ENCODE measurements at regions not wholly inside any gene's neighbourhood (a gene's known extent, or its start where the extent isn't known, plus 50 kb on each side); places are given as distances from the start of the nearest gene placed in this dataset.
"Not testable (repeated sequence)": the region's sequence is repeated elsewhere in the genome, so short reads cannot be mapped to it uniquely, and the experiment has no call there.

- Mint-ChIP-seq H3K36me3 (ENCODE audit: low read depth) (no peaks in the 10 kb centered on the region), H3K9me3 (no peaks in the 10 kb centered on the region), H3K27me3 (ENCODE audit: low read depth) (no peaks in the 10 kb centered on the region), H3K4me1 (ENCODE audit: low read depth) (no peaks in the 10 kb centered on the region), H3K27ac (no peak overlapping the region), H3K4me3 (no peak overlapping the region)
- DNase-seq (ENCODE audit: low spot score): no peak
Observed at GRCh38 chr1:119226913-119227312, 86.5 kb upstream of the WARS2 start.

GRCh38 chr1:119227456-119227855 is 87.0 kb upstream of the WARS2 start:
- H3K4me3 Mint-ChIP-seq: no peak overlapping the region
- H3K36me3 Mint-ChIP-seq (ENCODE audit: low read depth): no peaks in the 10 kb centered on the region
- DNase-seq (ENCODE audit: low spot score): no peak
- H3K9me3 Mint-ChIP-seq: no peaks in the 10 kb centered on the region
- H3K27ac Mint-ChIP-seq: no peak overlapping the region
- H3K27me3 Mint-ChIP-seq (ENCODE audit: low read depth): no peaks in the 10 kb centered on the region
- H3K4me1 Mint-ChIP-seq (ENCODE audit: low read depth): no peaks in the 10 kb centered on the region

GRCh38 chr1:119228335-119229080 is 88.1 kb upstream of the WARS2 start:
- DNase-seq (ENCODE audit: low spot score): no peak
- no peaks in the 10 kb centered on the region for H3K36me3 Mint-ChIP-seq (ENCODE audit: low read depth)
- no peak overlapping the region for H3K27ac Mint-ChIP-seq

GRCh38 chr1:119235120-119235519 is 94.7 kb upstream of the WARS2 start:
- no peak overlapping the region for H3K4me3 Mint-ChIP-seq
- no peaks in the 10 kb centered on the region for H3K27me3 Mint-ChIP-seq (ENCODE audit: low read depth)
- H3K36me3 Mint-ChIP-seq (ENCODE audit: low read depth): no peaks in the 10 kb centered on the region
- DNase-seq (ENCODE audit: low spot score): no peak
- no peak overlapping the region for H3K27ac Mint-ChIP-seq
- no peaks in the 10 kb centered on the region for H3K4me1 Mint-ChIP-seq (ENCODE audit: low read depth)
- no peaks in the 10 kb centered on the region for H3K9me3 Mint-ChIP-seq

More at GRCh38 chr1:119228335-119229080, 88.1 kb upstream of the WARS2 start:
- no peaks in the 10 kb centered on the region for H3K4me1 Mint-ChIP-seq (ENCODE audit: low read depth)
- H3K4me3 Mint-ChIP-seq: no peak overlapping the region
- H3K27me3 Mint-ChIP-seq (ENCODE audit: low read depth): no peaks in the 10 kb centered on the region
- no peaks in the 10 kb centered on the region for H3K9me3 Mint-ChIP-seq

GRCh38 chr1:119245881-119246280 is 105.4 kb upstream of the WARS2 start:
- Mint-ChIP-seq H3K27me3 (ENCODE audit: low read depth) (no peaks in the 10 kb centered on the region), H3K4me3 (no peak overlapping the region), H3K36me3 (ENCODE audit: low read depth) (no peaks in the 10 kb centered on the region), H3K27ac (no peak overlapping the region), H3K4me1 (ENCODE audit: low read depth) (no peaks in the 10 kb centered on the region), H3K9me3 (no peaks in the 10 kb centered on the region)
- no peak for DNase-seq (ENCODE audit: low spot score)

DNA sequence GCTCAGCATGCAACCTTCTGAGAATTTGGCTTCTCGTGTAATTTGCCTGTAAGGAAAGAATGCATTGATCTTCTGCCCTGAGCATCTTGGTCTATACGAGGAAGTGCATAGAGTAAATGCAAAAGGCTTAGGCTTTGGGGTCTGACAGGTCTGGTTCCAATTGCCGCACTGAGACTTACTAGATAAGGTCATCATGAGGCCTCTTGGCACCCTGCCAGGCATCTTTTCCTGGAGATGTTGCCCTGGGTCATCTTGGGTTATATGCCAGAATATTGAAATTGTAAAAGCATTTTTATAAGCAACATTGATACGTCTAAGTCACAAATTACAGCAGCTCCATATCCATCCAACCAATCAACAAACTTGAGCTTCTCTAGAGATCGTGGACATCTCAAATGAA is 108.8 kb upstream of the WARS2 start:
- no peak for DNase-seq (ENCODE audit: low spot score)

DNA sequence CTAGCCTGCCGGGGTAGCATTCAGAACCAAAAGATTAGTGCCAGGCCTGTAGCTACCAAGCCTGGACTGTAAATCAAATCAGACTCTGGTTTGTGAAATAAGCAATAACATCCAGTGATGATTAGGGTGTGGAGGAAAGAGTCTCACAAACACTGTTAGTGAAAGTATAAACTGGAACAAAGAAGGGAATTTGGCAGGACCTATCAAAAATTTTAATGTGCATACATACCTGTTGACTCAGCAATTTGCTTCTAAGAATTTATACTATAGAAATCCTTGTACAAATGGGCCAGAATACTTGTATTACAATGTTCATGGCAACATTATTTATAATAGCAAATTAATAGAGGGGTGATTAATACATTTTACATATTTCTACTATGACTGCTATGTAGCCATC is 109.8 kb upstream of the WARS2 start:
- no peak overlapping the region for H3K4me3 Mint-ChIP-seq
- no peaks in the 10 kb centered on the region for H3K36me3 Mint-ChIP-seq (ENCODE audit: low read depth)
- no peaks in the 10 kb centered on the region for H3K4me1 Mint-ChIP-seq (ENCODE audit: low read depth)
- DNase-seq (ENCODE audit: low spot score): no peak
- H3K27ac Mint-ChIP-seq: no peak overlapping the region
- H3K9me3 Mint-ChIP-seq: no peaks in the 10 kb centered on the region
- H3K27me3 Mint-ChIP-seq (ENCODE audit: low read depth): no peaks in the 10 kb centered on the region

More for the DNA sequence above, 108.8 kb upstream of the WARS2 start:
- Mint-ChIP-seq H3K4me3 (no peak overlapping the region), H3K27ac (no peak overlapping the region), H3K36me3 (ENCODE audit: low read depth) (no peaks in the 10 kb centered on the region), H3K27me3 (ENCODE audit: low read depth) (no peaks in the 10 kb centered on the region), H3K4me1 (ENCODE audit: low read depth) (no peaks in the 10 kb centered on the region), H3K9me3 (no peaks in the 10 kb centered on the region)

GRCh38 chr1:119251751-119252150 is 111.3 kb upstream of the WARS2 start:
- no peak overlapping the region for H3K27ac Mint-ChIP-seq
- no peaks in the 10 kb centered on the region for H3K4me1 Mint-ChIP-seq (ENCODE audit: low read depth)
- H3K27me3 Mint-ChIP-seq (ENCODE audit: low read depth): no peaks in the 10 kb centered on the region
- H3K36me3 Mint-ChIP-seq (ENCODE audit: low read depth): no peaks in the 10 kb centered on the region
- H3K4me3 Mint-ChIP-seq: no peak overlapping the region
- no peak for DNase-seq (ENCODE audit: low spot score)
- no peaks in the 10 kb centered on the region for H3K9me3 Mint-ChIP-seq

DNA sequence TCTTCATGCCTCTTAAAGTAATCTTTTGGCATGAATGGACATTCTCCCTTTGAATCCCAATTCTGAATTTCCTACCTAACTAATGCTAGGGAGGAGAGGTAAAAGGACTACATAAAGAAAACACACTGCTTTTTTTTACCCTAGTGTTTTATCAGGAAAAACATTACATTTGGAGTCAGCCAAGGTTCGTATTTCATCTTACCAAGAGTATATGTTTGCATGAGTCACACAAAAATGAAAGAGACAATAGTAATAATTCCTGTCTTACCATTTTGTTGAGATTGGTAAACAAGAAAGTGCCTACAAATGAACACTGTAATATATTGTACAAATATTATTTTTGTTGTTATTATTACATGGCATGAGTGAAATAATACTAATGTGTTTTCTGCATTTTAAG is 112.9 kb upstream of the WARS2 start:
- Mint-ChIP-seq H3K27ac (no peak overlapping the region), H3K36me3 (ENCODE audit: low read depth) (no peaks in the 10 kb centered on the region), H3K4me3 (no peak overlapping the region), H3K4me1 (ENCODE audit: low read depth) (no peaks in the 10 kb centered on the region), H3K9me3 (no peaks in the 10 kb centered on the region), H3K27me3 (ENCODE audit: low read depth) (no peaks in the 10 kb centered on the region)
- DNase-seq (ENCODE audit: low spot score): no peak

- H3K9me3 Mint-ChIP-seq: no peaks in the 10 kb centered on the region
- H3K36me3 Mint-ChIP-seq (ENCODE audit: low read depth): no peaks in the 10 kb centered on the region
- H3K4me3 Mint-ChIP-seq: no peak overlapping the region
- no peaks in the 10 kb centered on the region for H3K4me1 Mint-ChIP-seq (ENCODE audit: low read depth)
- no peak overlapping the region for H3K27ac Mint-ChIP-seq
- DNase-seq (ENCODE audit: low spot score): no peak
- no peaks in the 10 kb centered on the region for H3K27me3 Mint-ChIP-seq (ENCODE audit: low read depth)
Observed at GRCh38 chr1:119254067-119254720, 113.7 kb upstream of the WARS2 start.

GRCh38 chr1:119256089-119256488 is 112.5 kb upstream of the HAO2 start:
- not testable (repeated sequence) for H3K4me1 Mint-ChIP-seq (ENCODE audit: low read depth); H3K36me3 Mint-ChIP-seq (ENCODE audit: low read depth); H3K9me3 Mint-ChIP-seq; H3K27me3 Mint-ChIP-seq (ENCODE audit: low read depth); H3K27ac Mint-ChIP-seq; H3K4me3 Mint-ChIP-seq; DNase-seq (ENCODE audit: low spot score)

DNA sequence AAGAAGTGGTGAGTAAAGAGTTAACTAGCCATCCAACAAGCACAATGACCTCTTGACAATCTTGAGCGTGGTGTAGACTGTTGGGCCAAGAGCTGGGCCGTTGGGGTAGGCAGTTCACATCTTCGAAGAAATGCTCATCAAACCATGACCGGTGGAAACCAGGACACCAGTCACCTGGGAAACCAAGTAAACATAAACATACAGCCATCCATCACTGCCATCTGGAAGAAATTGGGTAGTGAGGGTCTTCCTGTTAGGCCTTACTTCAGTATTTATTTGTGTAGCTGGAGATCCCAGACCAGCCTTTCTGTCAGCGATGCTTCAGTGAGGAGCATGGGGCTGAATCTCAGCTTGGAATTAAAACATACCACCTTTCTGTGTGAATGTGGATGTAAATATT is 108.1 kb upstream of the HAO2 start:
- no peak overlapping the region for H3K27ac Mint-ChIP-seq
- H3K4me3 Mint-ChIP-seq: no peak overlapping the region
- no peaks in the 10 kb centered on the region for H3K9me3 Mint-ChIP-seq
- no peaks in the 10 kb centered on the region for H3K4me1 Mint-ChIP-seq (ENCODE audit: low read depth)
- no peaks in the 10 kb centered on the region for H3K36me3 Mint-ChIP-seq (ENCODE audit: low read depth)
- no peaks in the 10 kb centered on the region for H3K27me3 Mint-ChIP-seq (ENCODE audit: low read depth)
- DNase-seq (ENCODE audit: low spot score): no peak

- Mint-ChIP-seq H3K36me3 (ENCODE audit: low read depth) (no peaks in the 10 kb centered on the region), H3K27ac (no peak overlapping the region), H3K4me1 (ENCODE audit: low read depth) (no peaks in the 10 kb centered on the region), H3K27me3 (ENCODE audit: low read depth) (peaks cover 7% of the 10 kb centered on the region), H3K4me3 (no peak overlapping the region), H3K9me3 (no peaks in the 10 kb centered on the region)
- DNase-seq (ENCODE audit: low spot score): no peak
Observed at GRCh38 chr1:119266386-119266785, 102.2 kb upstream of the HAO2 start.

DNA sequence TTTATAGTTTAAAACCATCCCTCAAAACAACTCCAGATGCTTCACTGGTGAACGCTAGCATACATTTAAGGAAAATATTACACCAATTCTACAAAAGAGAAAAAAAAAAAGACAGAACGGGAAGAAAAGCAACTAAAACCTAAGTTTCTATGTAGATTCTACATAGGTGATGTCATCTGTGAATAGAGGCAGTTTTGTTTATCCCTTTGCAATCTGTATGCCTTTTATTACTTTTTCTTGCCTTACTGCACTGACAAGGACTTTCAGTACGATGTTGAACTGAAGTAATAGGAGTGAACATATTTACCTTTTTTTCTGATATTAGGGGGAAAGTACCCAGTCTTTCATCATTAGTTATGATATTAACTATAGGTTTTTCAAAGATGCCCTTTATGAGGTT is 101.7 kb upstream of the HAO2 start:
- DNase-seq (ENCODE audit: low spot score): no peak
- Mint-ChIP-seq H3K4me1 (ENCODE audit: low read depth) (no peaks in the 10 kb centered on the region), H3K27me3 (ENCODE audit: low read depth) (peaks cover 7% of the 10 kb centered on the region), H3K27ac (no peak overlapping the region), H3K4me3 (no peak overlapping the region), H3K9me3 (no peaks in the 10 kb centered on the region), H3K36me3 (ENCODE audit: low read depth) (no peaks in the 10 kb centered on the region)

- not testable (repeated sequence) for H3K4me1 Mint-ChIP-seq (ENCODE audit: low read depth); H3K27ac Mint-ChIP-seq; H3K36me3 Mint-ChIP-seq (ENCODE audit: low read depth); H3K27me3 Mint-ChIP-seq (ENCODE audit: low read depth); H3K9me3 Mint-ChIP-seq; DNase-seq (ENCODE audit: low spot score); H3K4me3 Mint-ChIP-seq
Observed at GRCh38 chr1:119267288-119267687, 101.3 kb upstream of the HAO2 start.

All from T-helper 2 cell treated with Interferon-gamma antibody and Interleukin-4, amounts not matched to agents 5 μg/mL and 100 μg/mL, for 36 hours (primary cell).